ENCODE measurements at regions not wholly inside any gene's neighbourhood (a gene's known extent, or its start where the extent isn't known, plus 50 kb on each side); places are given as distances from the start of the nearest gene placed in this dataset.
"Not testable (repeated sequence)": the region's sequence is repeated elsewhere in the genome, so short reads cannot be mapped to it uniquely, and the experiment has no call there.

GRCh38 chr5:167936022-167936421, 355.4 kb upstream of the WWC1 start:
- no peak overlapping the region for H3K4me3 ChIP-seq (ENCODE audit: low read depth, low read length)
- TF ChIP-seq CTCF (IDR thresholded peaks at IDR 0.05; ENCODE audit: borderline replicate concordance, insufficient read depth, low read depth, low read length) = no peak

GRCh38 chr5:167936944-167937634, 354.4 kb upstream of the WWC1 start:
- no peak overlapping the region for H3K4me3 ChIP-seq (ENCODE audit: low read depth, low read length)
- TF ChIP-seq CTCF (IDR thresholded peaks at IDR 0.05; ENCODE audit: borderline replicate concordance, insufficient read depth, low read depth, low read length) = no peak

- TF ChIP-seq CTCF (IDR thresholded peaks at IDR 0.05; ENCODE audit: borderline replicate concordance, insufficient read depth, low read depth, low read length) = no peak
- no peak overlapping the region for H3K4me3 ChIP-seq (ENCODE audit: low read depth, low read length)
Observed at GRCh38 chr5:167937635-167937998, 353.8 kb upstream of the WWC1 start.

GRCh38 chr5:167939686-167940085, 351.8 kb upstream of the WWC1 start:
- no peak for TF ChIP-seq CTCF (IDR thresholded peaks at IDR 0.05; ENCODE audit: borderline replicate concordance, insufficient read depth, low read depth, low read length)
- no peak overlapping the region for H3K4me3 ChIP-seq (ENCODE audit: low read depth, low read length)

- no peak overlapping the region for H3K4me3 ChIP-seq (ENCODE audit: low read depth, low read length)
- no peak for TF ChIP-seq CTCF (IDR thresholded peaks at IDR 0.05; ENCODE audit: borderline replicate concordance, insufficient read depth, low read depth, low read length)
Observed at GRCh38 chr5:167940911-167941310, 350.5 kb upstream of the WWC1 start.

GRCh38 chr5:167941556-167941955, 349.9 kb upstream of the WWC1 start:
- H3K4me3 ChIP-seq (ENCODE audit: low read depth, low read length) = not testable (repeated sequence)

GRCh38 chr5:167943343-167943742, 348.1 kb upstream of the WWC1 start:
- TF ChIP-seq CTCF (IDR thresholded peaks at IDR 0.05; ENCODE audit: borderline replicate concordance, insufficient read depth, low read depth, low read length) = no peak

More at GRCh38 chr5:167943343-167943742, 348.1 kb upstream of the WWC1 start:
- H3K4me3 ChIP-seq (ENCODE audit: low read depth, low read length) = no peak overlapping the region

Data from GM12875 (cell line).